ENCODE measurements at regions not wholly inside any gene's neighbourhood (a gene's known extent, or its start where the extent isn't known, plus 50 kb on each side); places are given as distances from the start of the nearest gene placed in this dataset.

- Histone ChIP-seq H2BK20ac (ENCODE audit: low read length) (no peak overlapping the region), H3K4me2 (ENCODE audit: insufficient read depth in 1 of 2, low read depth in 2 of 2, low read length in 2 of 2) (no peak overlapping the region), H4K20me1 (replicated peaks in 1 of 2; ENCODE audit: control insufficient read depth in 1 of 2, insufficient read depth in 2 of 2, low read length in 2 of 2) (no peaks in the 10 kb centered on the region), H2BK120ac (replicated peaks; ENCODE audit: low read depth, low read length) (no peak overlapping the region), H3K9ac (replicated peaks in 1 of 4; ENCODE audit: extremely low read depth in 1 of 4, low read depth in 3 of 4, low read length in 3 of 4) (no peak overlapping the region), H3K23me2 (ENCODE audit: low read depth, low read length) (no peaks in the 10 kb centered on the region), H3K27ac (ENCODE audit: low read depth, low read length) (no peak overlapping the region), H2BK12ac (ENCODE audit: low read depth, low read length) (no peak overlapping the region), H4K8ac (ENCODE audit: extremely low read depth, insufficient read depth, low read length) (no peak overlapping the region), H4K5ac (ENCODE audit: insufficient read length, low read depth, low read length) (no peak overlapping the region), H3K4ac (replicated peaks; ENCODE audit: insufficient read length, low read depth, low read length) (no peak overlapping the region), H3K14ac (ENCODE audit: insufficient read length) (no peak overlapping the region), H2AFZ (ENCODE audit: low read length) (no peak overlapping the region), H4K91ac (replicated peaks; ENCODE audit: insufficient read length, low read length) (no peak overlapping the region), H3K56ac (replicated peaks; ENCODE audit: insufficient read length, low read depth, low read length) (no peak overlapping the region), H3K27me3 (replicated peaks in 1 of 4; ENCODE audit: control insufficient read depth in 3 of 4, extremely low read depth in 1 of 4, insufficient read depth in 3 of 4, low read length in 3 of 4) (no peaks in the 10 kb centered on the region), H2BK15ac (ENCODE audit: low read length) (no peak overlapping the region), H3K23ac (ENCODE audit: insufficient read length) (no peak overlapping the region), H3K18ac (ENCODE audit: extremely low read depth, low read length) (no peak overlapping the region), H2AK5ac (ENCODE audit: low read depth, low read length) (no peak overlapping the region), H2BK5ac (ENCODE audit: low read depth, low read length) (no peak overlapping the region), H3K36me3 (ENCODE audit: control insufficient read depth in 2 of 4, insufficient read depth in 4 of 4, low read length in 3 of 4) (no peaks in the 10 kb centered on the region), H3K9me3 (ENCODE audit: insufficient read depth in 2 of 2, low read depth in 1 of 2, low read length in 1 of 2) (no peaks in the 10 kb centered on the region), H3K4me1 (replicated peaks in 1 of 4; ENCODE audit: control insufficient read depth in 3 of 4, insufficient read depth in 4 of 4, low read length in 3 of 4) (no peaks in the 10 kb centered on the region), H3K79me2 (ENCODE audit: control insufficient read depth in 1 of 2, insufficient read depth in 2 of 2, low read length in 2 of 2) (no peaks in the 10 kb centered on the region), H3K4me3 (ENCODE audit: extremely low read depth in 1 of 4, insufficient read depth in 2 of 4, low read depth in 3 of 4, low read length in 4 of 4) (no peak overlapping the region), H3K79me1 (ENCODE audit: low read depth, low read length) (no peaks in the 10 kb centered on the region)
- 80% methylated on average over 4 of the region's 4 CpGs; no CpG with 5 or more reads in 1 of the 2 experiments for WGBS, 2 experiments (ENCODE audit: extremely low coverage in 1 of 2, insufficient coverage in 1 of 2, insufficient read length in 1 of 2, insufficient replicate concordance in 2 of 2, low coverage in 1 of 2, low lambda C conversion rate in 2 of 2, missing lambda C conversion rate in 1 of 2)
- no peak for FAIRE-seq
- CTCF ChIA-PET (ENCODE audit: partially characterized antibody), result no interaction called here
- POLR2A ChIA-PET (ENCODE audit: partially characterized antibody), result no interaction called here
- no peak for DNase-seq (ENCODE audit: low read depth in 1 of 2, low spot score in 2 of 2)
- TF ChIP-seq GABPA (IDR thresholded peaks at IDR 0.05; ENCODE audit: borderline replicate concordance, insufficient read depth, low read length), result no peak
- no peak for TF ChIP-seq CHD2 (IDR thresholded peaks at IDR 0.05; ENCODE audit: low read length)
- no peak for TF ChIP-seq TEAD4 (IDR thresholded peaks at IDR 0.05; ENCODE audit: low read depth, low read length)
- no peak for TF ChIP-seq KDM1A (IDR thresholded peaks at IDR 0.05; ENCODE audit: borderline replicate concordance, low read length)
- no peak for TF ChIP-seq ATF3 (IDR thresholded peaks at IDR 0.05; ENCODE audit: insufficient read depth, low read depth, low read length)
- TF ChIP-seq MAX (IDR thresholded peaks at IDR 0.05), result no peak
- TF ChIP-seq SIX5 (IDR thresholded peaks at IDR 0.05; ENCODE audit: low read depth, low read length), result no peak
- TF ChIP-seq YY1 (IDR thresholded peaks at IDR 0.05; ENCODE audit: low read depth, low read length), result no peak
- no peak for TF ChIP-seq EZH2 (IDR thresholded peaks at IDR 0.05; ENCODE audit: low read depth, low read length, severe bottlenecking)
- TF ChIP-seq POLR2AphosphoS5 (IDR thresholded peaks at IDR 0.05; ENCODE audit: low read depth, low read length), result no peak
- TF ChIP-seq CHD1 (IDR thresholded peaks at IDR 0.05; ENCODE audit: low read depth, low read length), result no peak
- no peak for TF ChIP-seq RBBP5 (IDR thresholded peaks at IDR 0.05; ENCODE audit: borderline replicate concordance, low read depth, low read length)
- no peak for TF ChIP-seq SAP30 (IDR thresholded peaks at IDR 0.05; ENCODE audit: insufficient read depth, insufficient replicate concordance, low read length)
Measured at GRCh38 chr11:134780486-134781147, 368.6 kb upstream of the B3GAT1 start.
